ENCODE measurements at regions not wholly inside any gene's neighbourhood (a gene's known extent, or its start where the extent isn't known, plus 50 kb on each side); places are given as distances from the start of the nearest gene placed in this dataset.

GRCh38 chr20:52443874-52444273 is 252.3 kb upstream of the ZFP64 start:
- no peak overlapping the region for H2AFZ ChIP-seq (ENCODE audit: low read length)
- H3K4me1 ChIP-seq (replicated peaks in 1 of 4; ENCODE audit: control insufficient read depth in 3 of 4, insufficient read depth in 4 of 4, low read length in 3 of 4) = no peaks in the 10 kb centered on the region
- H3K27ac ChIP-seq (ENCODE audit: low read depth, low read length) = no peak overlapping the region
- H2AK5ac ChIP-seq (ENCODE audit: low read depth, low read length) = no peak overlapping the region
- H4K20me1 ChIP-seq (replicated peaks in 1 of 2; ENCODE audit: control insufficient read depth in 1 of 2, insufficient read depth in 2 of 2, low read length in 2 of 2) = no peaks in the 10 kb centered on the region
- H2BK12ac ChIP-seq (ENCODE audit: low read depth, low read length) = no peak overlapping the region
- H2BK20ac ChIP-seq (ENCODE audit: low read length) = no peak overlapping the region
- H4K91ac ChIP-seq (replicated peaks; ENCODE audit: insufficient read length, low read length) = no peak overlapping the region
- H4K8ac ChIP-seq (ENCODE audit: extremely low read depth, insufficient read depth, low read length) = no peak overlapping the region
- no peak overlapping the region for H4K5ac ChIP-seq (ENCODE audit: insufficient read length, low read depth, low read length)
- FAIRE-seq (no peak), DNase-seq (ENCODE audit: low read depth in 1 of 2, low spot score in 2 of 2) (no peak)
- POLR2A ChIA-PET (ENCODE audit: partially characterized antibody) = no interaction called here
- no peak overlapping the region for H2BK5ac ChIP-seq (ENCODE audit: low read depth, low read length)
- TF ChIP-seq BRCA1 (IDR thresholded peaks at IDR 0.05; ENCODE audit: low read depth, low read length) (no peak), SIX5 (IDR thresholded peaks at IDR 0.05; ENCODE audit: low read depth, low read length) (no peak), CBX5 (IDR thresholded peaks at IDR 0.05; ENCODE audit: low read depth, low read length) (no peak), ZNF274 (IDR thresholded peaks at IDR 0.05; ENCODE audit: borderline replicate concordance, extremely low read depth, low read length) (no peak), SP1 (IDR thresholded peaks at IDR 0.05; ENCODE audit: low read depth, low read length) (no peak), BCL11A (IDR thresholded peaks at IDR 0.05; ENCODE audit: low read depth in 2 of 2, low read length in 2 of 2) (no peak), ASH2L (IDR thresholded peaks at IDR 0.05; ENCODE audit: low read length) (no peak), TAF7 (optimal IDR thresholded peaks at IDR 0.05; ENCODE audit: borderline replicate concordance, low read depth, low read length) (no peak), CHD2 (IDR thresholded peaks at IDR 0.05; ENCODE audit: low read length) (no peak), POLR2A (IDR thresholded peaks at IDR 0.05; ENCODE audit: control extremely low read depth in 1 of 2, low read depth in 2 of 2, low read length in 2 of 2) (no peak), KDM1A (IDR thresholded peaks at IDR 0.05; ENCODE audit: borderline replicate concordance, low read length) (no peak), MAFK (IDR thresholded peaks at IDR 0.05; ENCODE audit: low read depth, low read length) (no peak), CHD1 (IDR thresholded peaks at IDR 0.05; ENCODE audit: low read depth, low read length) (no peak), TCF12 (IDR thresholded peaks at IDR 0.05; ENCODE audit: low read depth, low read length) (no peak), SRF (IDR thresholded peaks at IDR 0.05; ENCODE audit: low read depth, low read length) (no peak), TEAD4 (IDR thresholded peaks at IDR 0.05; ENCODE audit: low read depth, low read length) (no peak), EP300 (IDR thresholded peaks at IDR 0.05; ENCODE audit: borderline replicate concordance in 1 of 2, low read depth in 2 of 2, low read length in 2 of 2) (no peak), SP2 (IDR thresholded peaks at IDR 0.05; ENCODE audit: low read length) (no peak), HDAC2 (IDR thresholded peaks at IDR 0.05; ENCODE audit: borderline replicate concordance in 1 of 2, low read depth in 2 of 2, low read length in 2 of 2) (no peak)
- H3K79me1 ChIP-seq (ENCODE audit: low read depth, low read length) = no peaks in the 10 kb centered on the region
- H2BK15ac ChIP-seq (ENCODE audit: low read length) = no peak overlapping the region
- CTCF ChIA-PET (ENCODE audit: partially characterized antibody) = no interaction called here
- no peak overlapping the region for H3K4me2 ChIP-seq (ENCODE audit: insufficient read depth in 1 of 2, low read depth in 2 of 2, low read length in 2 of 2)
- H3K79me2 ChIP-seq (ENCODE audit: control insufficient read depth in 1 of 2, insufficient read depth in 2 of 2, low read length in 2 of 2) = no peaks in the 10 kb centered on the region
- H3K4me3 ChIP-seq (ENCODE audit: extremely low read depth in 1 of 4, insufficient read depth in 2 of 4, low read depth in 3 of 4, low read length in 4 of 4) = no peak overlapping the region
- H3K23me2 ChIP-seq (ENCODE audit: low read depth, low read length) = no peaks in the 10 kb centered on the region
- H3K23ac ChIP-seq (ENCODE audit: insufficient read length) = no peak overlapping the region
- H3K4ac ChIP-seq (replicated peaks; ENCODE audit: insufficient read length, low read depth, low read length) = no peak overlapping the region
- H3K14ac ChIP-seq (ENCODE audit: insufficient read length) = no peak overlapping the region
- H3K9ac ChIP-seq (replicated peaks in 1 of 4; ENCODE audit: extremely low read depth in 1 of 4, low read depth in 3 of 4, low read length in 3 of 4) = no peak overlapping the region
- H3K9me3 ChIP-seq (ENCODE audit: insufficient read depth in 2 of 2, low read depth in 1 of 2, low read length in 1 of 2) = no peaks in the 10 kb centered on the region
- H3K27me3 ChIP-seq (replicated peaks in 1 of 4; ENCODE audit: control insufficient read depth in 3 of 4, extremely low read depth in 1 of 4, insufficient read depth in 3 of 4, low read length in 3 of 4) = no peaks in the 10 kb centered on the region
- no peak overlapping the region for H3K56ac ChIP-seq (replicated peaks; ENCODE audit: insufficient read length, low read depth, low read length)
- H2BK120ac ChIP-seq (replicated peaks; ENCODE audit: low read depth, low read length) = no peak overlapping the region
- no peaks in the 10 kb centered on the region for H3K36me3 ChIP-seq (ENCODE audit: control insufficient read depth in 2 of 4, insufficient read depth in 4 of 4, low read length in 3 of 4)
- no peak overlapping the region for H3K18ac ChIP-seq (ENCODE audit: extremely low read depth, low read length)

Data from H1 (cell line).